ENCODE measurements at regions not wholly inside any gene's neighbourhood (a gene's known extent, or its start where the extent isn't known, plus 50 kb on each side); places are given as distances from the start of the nearest gene placed in this dataset.

- H3K27ac ChIP-seq = no peak overlapping the region
- intact Hi-C loops (cut with DNase I; ENCODE audit: low total_unique reads) = no loop called here
- TF ChIP-seq POLR2AphosphoS5 (IDR thresholded peaks at IDR 0.05) = no peak
- no peaks in the 10 kb centered on the region for H3K4me1 ChIP-seq
- no peaks in the 10 kb centered on the region for H3K9me3 ChIP-seq
- no peak for DNase-seq
- no peak overlapping the region for H3K4me3 ChIP-seq
- H3K27me3 ChIP-seq (replicated peaks in 1 of 7) = no peaks in the 10 kb centered on the region
- WGBS, 5 donors = 86 to 98% (median 94%) methylated on average over 4 of the region's 4 CpGs
- H3K36me3 ChIP-seq = no peaks in the 10 kb centered on the region
These were observed 255.5 kb upstream of the SEMA6A start for GRCh38 chr5:116830079-116830478.

GRCh38 chr5:116827078-116827477 is 252.5 kb upstream of the SEMA6A start:
- H3K27me3 ChIP-seq (replicated peaks in 1 of 7) = no peaks in the 10 kb centered on the region
- no peak overlapping the region for H3K27ac ChIP-seq
- H3K36me3 ChIP-seq = no peaks in the 10 kb centered on the region
- H3K4me1 ChIP-seq = no peaks in the 10 kb centered on the region
- intact Hi-C loops (cut with DNase I; ENCODE audit: low total_unique reads) = no loop called here
- TF ChIP-seq CTCF (IDR thresholded peaks at IDR 0.05 in 8 of 11, conservative IDR thresholded peaks at IDR 0.05 in 3 of 11) (no peak), POLR2A (IDR thresholded peaks at IDR 0.05) (no peak), POLR2AphosphoS5 (IDR thresholded peaks at IDR 0.05) (no peak)
- no peak overlapping the region for H3K4me3 ChIP-seq
- DNase-seq = no peak
- H3K9me3 ChIP-seq = no peaks in the 10 kb centered on the region

DNA sequence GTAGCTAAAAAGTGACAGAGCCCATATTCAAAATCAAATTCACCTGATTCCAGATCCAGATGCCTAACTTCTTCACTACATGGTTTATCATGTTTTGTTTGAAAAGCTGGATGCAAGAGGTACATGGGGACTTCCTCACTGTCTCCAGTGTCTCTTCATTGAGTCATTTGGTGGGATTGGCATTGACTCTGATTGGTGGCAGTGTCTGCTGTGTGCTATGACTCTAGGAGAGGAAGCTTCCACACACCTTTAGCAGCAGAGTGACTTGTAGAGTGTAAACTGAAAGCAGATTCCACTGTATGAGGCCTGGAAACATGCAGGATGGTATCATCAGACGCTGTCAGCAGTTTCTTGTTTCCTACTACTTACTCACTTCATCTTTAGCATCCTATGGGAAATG is 250.9 kb upstream of the SEMA6A start:
- 60 to 81% (median 71%) methylated on average over 1 of the region's 1 CpG for WGBS, 5 donors
- Histone ChIP-seq H3K27ac (no peak overlapping the region), H3K27me3 (replicated peaks in 1 of 7) (no peaks in the 10 kb centered on the region), H3K4me1 (no peaks in the 10 kb centered on the region), H3K36me3 (no peaks in the 10 kb centered on the region), H3K4me3 (no peak overlapping the region), H3K9me3 (no peaks in the 10 kb centered on the region)
- TF ChIP-seq POLR2A (IDR thresholded peaks at IDR 0.05) (no peak), POLR2AphosphoS5 (IDR thresholded peaks at IDR 0.05) (no peak), CTCF (IDR thresholded peaks at IDR 0.05 in 8 of 11, conservative IDR thresholded peaks at IDR 0.05 in 3 of 11) (no peak)
- intact Hi-C loops (cut with DNase I; ENCODE audit: low total_unique reads) = no loop called here
- DNase-seq = no peak

DNA sequence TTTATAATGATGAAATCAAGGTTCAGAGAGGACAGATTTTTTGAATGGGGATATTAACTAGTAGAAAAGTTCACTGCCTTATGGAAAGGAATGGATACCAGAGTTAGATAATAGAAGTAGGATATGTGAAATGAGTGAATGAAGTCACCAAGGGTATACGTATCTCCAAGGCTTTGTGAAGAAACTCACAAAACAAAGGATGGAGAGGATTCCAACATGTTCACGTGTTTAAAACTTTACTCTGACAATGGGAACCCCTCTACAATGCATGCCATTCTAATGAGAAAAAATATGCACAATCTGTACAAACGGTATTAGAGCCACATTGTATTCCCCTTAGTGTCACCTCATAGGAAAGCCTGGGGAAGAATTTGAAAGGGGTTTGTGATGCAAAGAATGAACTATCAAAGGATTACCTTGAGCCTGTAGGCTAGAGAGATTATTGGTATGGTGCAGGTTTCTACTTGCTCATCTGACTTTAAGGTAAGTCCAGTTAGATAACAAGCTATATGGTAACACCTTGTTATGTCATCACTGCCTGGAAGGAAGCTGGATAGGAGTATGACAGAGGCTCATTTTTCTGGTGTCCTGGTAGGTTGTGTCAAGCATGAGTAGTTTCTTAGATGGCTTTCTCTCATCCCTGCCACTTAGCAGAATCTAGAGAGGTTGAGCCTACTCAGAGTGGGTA is 250.3 kb upstream of the SEMA6A start:
- WGBS, 5 donors = 78 to 90% (median 84%) methylated on average over 3 of the region's 3 CpGs
- TF ChIP-seq POLR2A (IDR thresholded peaks at IDR 0.05) (no peak), CTCF (IDR thresholded peaks at IDR 0.05 in 8 of 11, conservative IDR thresholded peaks at IDR 0.05 in 3 of 11) (no peak), POLR2AphosphoS5 (IDR thresholded peaks at IDR 0.05) (no peak)
- Histone ChIP-seq H3K4me3 (no peak overlapping the region), H3K27ac (no peak overlapping the region), H3K4me1 (no peaks in the 10 kb centered on the region), H3K36me3 (no peaks in the 10 kb centered on the region), H3K9me3 (no peaks in the 10 kb centered on the region), H3K27me3 (replicated peaks in 1 of 7) (no peaks in the 10 kb centered on the region)
- intact Hi-C loops (cut with DNase I; ENCODE audit: low total_unique reads) = no loop called here
- no peak for DNase-seq

Measured in spleen (tissue), 11 donors.